HG03060 (cell line): ENCODE measurements at regions not wholly inside any gene's neighbourhood (a gene's known extent, or its start where the extent isn't known, plus 50 kb on each side); places are given as distances from the start of the nearest gene placed in this dataset.
"Not testable (repeated sequence)": the region's sequence is repeated elsewhere in the genome, so short reads cannot be mapped to it uniquely, and the experiment has no call there.

Source experiments
- ATAC-seq: cut with Tn5 transposase; IDR thresholded peaks from one replicate; pipeline ENCODE4 v1.9.1; 2021; ENCODE audit warnings: low read depth, moderate number of reproducible peaks; ENCODE audit not compliant: unreplicated experiment

DNA sequence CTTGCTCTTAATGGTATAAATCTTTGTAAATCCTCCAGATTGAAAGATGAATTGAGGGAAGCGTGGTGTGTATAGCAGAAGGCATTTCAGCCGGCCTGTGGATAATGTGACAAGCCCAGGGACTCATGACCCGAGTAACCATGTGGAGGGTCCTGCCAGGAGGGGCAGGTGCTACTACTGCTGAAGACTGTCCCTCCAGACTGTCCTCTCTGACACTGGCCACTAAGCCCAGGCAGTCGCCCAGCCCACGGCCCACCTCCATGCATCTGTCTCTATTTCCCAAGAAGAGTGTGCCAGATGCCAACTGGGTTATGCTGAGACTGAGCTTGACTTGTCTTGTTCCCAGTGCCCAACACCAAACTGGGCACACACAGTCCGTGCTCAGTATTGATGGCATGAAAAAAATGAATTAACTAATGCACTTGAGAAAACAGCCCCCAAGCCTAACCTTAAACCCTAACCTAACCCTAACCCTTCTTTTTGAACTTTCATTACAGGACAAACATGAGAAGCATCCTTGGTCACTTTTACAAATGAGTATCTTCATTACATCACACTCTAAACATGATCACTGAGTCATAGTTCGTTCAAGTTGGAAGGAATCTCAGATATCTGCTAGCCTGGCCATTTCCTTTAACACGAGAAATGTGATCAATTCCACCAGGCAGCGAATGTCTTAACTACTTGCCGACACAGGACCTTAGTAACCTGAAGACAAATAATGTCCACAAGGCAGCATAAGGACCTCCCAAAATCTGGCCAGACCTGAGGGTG lies 182.2 kb upstream of the RREB1 start:
- no peak for ATAC-seq

DNA sequence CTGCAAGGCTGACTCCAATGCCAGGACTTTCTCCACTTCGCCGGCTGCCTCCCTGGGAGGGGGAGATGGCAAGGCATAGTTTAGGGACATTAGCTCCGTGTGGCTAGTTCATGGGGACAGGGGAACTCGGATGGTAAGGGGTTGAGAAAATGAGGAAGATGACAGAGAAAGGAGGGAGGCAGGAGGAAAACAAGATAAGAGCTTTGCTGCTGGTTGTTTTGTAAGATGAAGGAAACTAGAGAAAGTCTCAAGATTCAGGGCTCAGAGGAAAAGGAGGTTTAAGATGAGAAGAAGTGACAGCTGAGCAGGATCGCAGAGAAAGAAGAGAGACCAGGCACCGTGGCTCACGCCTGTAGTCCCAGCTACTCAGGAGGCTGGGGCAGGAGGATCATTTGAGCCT lies 180.9 kb upstream of the RREB1 start:
- ATAC-seq: no peak

DNA sequence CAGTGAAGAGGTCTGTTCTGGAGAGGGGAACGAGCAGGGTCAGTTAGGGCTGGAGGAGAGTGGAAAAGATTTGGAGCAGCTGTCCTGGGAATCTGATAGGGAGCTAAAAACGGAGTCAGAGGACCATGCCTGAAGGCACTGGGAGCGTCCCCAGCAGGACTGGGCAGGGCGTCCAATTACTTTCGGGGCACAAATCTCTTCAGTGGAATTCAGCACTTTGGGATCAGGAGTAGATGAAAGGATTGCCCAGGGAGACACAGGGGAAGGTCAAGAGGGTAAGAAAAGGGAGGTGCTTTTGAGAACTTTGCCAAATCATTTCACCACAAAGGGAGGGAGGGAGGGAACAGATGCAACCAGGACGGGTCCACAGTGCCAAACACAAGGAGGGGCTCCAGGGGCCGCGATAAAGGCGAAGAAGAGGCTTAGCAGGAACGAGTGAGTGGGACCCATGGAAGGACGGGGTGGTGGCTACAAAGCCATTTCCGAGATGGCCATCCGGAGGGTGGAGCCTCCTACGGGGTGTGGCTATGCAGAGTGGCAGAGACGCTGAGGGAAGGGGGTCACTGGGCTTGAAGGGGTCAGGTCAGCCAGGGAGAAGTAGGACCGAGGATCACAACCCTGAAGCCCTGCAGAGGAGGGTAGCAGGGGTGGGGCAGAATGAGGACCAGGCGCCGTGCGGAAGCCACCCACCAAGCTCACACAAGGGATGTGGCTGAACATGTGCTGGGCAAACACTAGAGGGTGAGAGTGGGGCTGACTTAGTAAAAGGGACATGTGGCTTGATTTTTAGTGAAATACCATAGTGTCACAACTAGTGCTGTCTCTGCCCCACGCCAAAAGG lies 180.0 kb upstream of the RREB1 start:
- no peak for ATAC-seq

DNA sequence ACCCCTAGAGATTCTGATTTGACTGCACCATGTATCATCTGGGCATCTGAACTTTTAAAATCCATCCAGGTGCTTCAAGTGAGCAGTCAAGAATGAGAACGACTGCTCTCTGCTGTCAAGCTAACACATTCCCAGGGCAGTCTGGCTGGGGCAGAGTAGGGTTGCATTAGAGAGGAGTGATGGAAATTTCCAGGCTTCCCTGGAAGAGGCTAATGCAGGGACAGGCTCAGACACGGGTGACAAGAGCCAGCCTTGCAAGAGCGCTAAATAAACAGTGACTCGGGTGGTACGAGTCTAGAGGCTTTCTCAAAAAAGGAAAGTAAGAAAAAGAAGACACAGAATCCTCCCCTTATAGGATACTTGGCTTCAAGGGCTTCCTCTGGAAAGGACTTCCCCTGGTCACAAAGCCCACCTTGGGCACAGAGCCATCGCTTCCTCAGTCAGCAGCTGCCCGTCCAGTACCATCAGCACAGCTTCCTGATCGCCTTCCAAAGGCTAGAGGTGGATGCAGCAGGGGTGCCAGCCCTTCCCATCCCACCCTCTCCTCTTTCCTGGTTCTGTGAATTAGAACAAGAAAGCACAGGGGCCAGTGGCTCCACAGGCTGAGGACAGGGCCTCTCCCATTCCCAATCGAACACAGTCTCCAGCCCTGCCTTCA lies 177.4 kb upstream of the RREB1 start:
- ATAC-seq: no peak

DNA sequence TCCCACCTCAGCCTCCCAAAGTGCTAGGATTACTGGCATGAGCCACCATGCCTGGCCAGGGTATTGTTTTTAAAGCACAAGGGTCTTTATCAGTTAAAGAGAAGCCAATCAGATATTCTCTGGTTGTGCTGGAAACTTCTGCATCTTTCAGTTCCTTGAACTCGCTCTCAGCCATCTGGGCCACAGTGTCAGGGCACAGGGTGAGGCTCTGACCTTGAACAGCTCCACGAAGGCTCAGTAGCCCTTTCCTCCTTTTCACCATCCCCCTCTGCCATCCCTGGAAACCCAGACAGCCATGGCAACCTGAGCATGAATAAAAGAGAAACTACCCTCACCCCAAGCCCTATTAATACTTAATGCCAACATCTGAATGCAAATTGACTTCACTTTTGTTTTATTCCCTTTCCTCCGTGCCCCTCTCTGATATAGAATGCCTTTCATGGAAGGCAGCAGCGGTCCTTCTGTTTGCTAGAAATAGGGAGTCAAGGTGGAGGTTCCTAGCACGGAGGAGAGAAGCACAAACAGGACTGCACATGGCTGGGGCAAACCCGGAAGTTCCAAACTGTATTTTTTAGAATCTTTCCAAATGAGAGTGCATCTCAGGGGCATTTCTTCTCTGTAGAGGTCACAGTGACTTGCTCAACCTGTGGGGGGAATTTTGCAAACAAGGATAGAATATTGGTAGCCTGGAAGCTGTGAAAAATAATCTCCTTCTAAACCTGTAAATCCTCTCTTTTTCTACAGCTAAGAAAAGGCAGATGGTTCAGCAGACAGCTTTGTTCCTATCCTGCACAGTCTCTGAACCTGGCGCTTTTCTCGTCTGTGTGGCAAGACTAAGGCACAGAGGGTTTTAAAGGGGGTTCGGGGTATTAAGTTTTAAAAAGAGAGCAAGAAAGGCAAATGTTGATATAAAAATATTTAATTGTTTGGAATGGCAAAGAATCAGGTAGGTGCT lies 176.4 kb upstream of the RREB1 start:
- no peak for ATAC-seq

DNA sequence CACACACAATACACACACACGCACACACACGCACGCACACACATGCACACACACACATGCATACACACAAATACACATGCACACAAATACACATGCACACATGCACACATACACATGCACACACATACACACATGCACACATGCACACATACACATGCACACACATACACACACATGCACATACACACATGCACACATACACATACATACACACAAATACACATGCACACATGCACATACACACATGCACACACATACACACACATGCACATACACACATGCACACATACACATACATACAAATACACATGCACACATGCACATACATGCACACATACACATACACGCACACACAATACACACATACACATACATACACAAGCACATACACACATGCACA lies 175.4 kb upstream of the RREB1 start:
- ATAC-seq: no peak

DNA sequence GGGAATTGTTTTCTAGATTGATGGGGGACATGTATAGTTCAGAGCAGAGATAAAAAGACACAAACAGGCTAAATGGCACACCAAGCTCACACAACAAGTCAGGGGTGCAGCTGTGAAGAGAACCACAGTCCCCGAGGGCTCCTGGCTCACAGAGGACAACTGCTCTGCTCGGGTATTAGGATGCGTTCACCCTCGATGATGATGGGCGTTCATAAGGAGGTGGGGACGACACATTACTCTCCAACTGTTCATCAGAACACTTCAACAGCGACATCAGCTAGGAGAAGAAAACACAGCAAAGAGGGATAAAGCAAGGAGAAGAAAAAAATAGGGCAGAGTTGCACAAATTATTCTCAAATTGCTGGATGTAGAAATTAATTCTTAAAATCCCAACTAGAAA lies 174.8 kb upstream of the RREB1 start:
- ATAC-seq: no peak

DNA sequence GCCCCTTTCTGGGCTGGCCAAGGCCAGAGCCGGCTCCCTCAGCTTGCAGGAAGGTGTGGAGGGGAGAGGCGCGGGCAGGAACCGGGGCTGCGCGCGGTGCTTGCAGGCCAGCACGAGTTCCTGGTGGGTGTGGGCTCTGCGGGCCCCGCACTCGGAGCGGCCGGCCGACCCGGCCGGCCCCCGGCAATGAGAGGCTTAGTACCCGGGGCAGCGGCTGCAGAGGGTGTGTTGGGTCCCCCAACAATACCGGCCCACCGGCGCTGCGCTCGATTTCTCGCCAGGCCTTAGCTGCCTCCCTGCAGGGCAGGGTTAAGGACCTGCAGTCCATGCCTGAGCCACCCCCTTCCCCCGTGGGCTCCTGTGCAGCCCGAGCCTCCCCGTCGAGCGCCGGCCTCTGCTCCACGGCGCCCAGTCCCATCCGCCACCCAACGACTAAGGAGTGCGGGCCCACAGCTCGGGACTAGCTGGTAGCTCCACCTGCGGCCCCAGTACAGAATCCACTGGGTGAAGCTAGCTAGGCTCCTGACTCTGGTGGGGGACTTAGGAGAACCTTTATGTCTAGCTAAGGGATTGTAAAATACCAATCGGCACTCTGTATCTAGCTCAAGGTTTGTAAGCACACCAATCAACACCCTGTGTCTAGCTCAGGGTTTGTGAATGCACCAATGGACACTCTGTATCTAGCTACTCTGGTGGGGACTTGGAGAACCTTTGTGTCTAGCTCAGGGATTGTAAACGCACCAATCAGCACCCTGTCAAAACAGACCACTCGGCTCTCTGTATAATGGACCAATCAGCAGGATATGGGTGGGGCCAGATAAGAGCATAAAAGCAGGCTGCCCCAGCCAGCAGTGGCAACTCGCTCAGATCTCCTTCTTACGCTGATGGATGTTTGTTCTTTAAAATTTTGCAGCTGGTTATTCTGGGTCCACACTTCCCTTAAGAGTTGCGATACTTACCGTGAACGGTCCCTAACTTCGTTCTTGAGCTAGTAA lies 167.4 kb upstream of the RREB1 start:
- no peak for ATAC-seq

DNA sequence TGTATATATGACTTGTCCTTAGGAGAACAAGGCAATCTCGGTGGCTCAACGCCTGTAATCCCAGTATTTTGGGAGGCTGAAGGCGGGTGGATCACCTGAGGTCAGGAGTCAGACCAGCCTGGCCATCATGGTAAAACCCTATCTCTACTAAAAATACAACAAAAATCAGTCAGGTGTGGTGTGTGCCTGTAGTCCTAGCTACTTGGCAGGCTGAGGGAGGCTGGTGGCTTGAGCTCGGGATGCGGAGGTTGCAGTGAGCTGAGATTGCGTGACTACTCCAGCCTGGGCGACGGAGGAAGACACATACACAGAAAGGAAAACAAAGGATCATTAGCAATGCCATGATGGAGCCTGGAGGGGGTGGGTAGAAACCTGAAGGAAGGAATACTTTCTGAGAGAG lies 166.6 kb upstream of the RREB1 start:
- no peak for ATAC-seq

DNA sequence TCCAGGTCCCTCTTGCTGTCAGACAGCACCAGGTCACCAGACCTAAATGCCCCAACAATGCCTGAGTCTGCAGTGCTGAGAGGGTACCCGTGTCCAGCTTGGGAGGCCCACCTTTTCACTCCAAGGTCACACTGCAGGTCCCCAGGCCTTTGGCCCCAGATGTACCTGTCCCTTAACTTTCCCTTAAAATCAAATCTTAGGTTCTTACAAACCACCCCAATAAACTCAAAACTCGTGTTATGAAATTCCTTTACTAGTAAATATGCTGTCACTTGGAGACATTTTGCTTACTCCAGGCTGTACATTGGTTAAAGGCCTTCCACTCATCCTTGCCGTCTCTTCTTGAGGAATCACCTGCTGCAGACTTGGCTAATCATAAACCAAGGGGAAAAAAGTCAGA lies 165.7 kb upstream of the RREB1 start:
- ATAC-seq: no peak

DNA sequence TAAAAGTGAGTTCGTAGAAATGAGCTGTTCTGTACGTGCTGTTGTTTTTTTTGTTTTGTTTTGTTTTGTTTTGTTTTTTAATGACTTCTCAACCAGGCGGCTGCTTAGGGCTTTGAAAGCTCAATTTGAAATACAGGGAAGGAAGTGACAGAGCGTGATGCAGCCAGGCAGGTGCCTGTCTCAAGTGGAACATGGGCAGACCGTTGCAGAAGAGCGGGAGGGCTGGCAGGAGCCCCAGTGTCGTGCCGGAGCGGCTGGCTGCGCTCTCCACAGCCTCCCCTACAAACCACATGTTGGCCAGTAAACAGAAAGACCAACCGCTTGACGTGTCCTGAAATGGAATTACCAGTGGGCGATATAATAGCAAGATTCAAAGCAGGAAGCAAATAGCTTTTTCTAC lies 164.9 kb upstream of the RREB1 start:
- no peak for ATAC-seq

DNA sequence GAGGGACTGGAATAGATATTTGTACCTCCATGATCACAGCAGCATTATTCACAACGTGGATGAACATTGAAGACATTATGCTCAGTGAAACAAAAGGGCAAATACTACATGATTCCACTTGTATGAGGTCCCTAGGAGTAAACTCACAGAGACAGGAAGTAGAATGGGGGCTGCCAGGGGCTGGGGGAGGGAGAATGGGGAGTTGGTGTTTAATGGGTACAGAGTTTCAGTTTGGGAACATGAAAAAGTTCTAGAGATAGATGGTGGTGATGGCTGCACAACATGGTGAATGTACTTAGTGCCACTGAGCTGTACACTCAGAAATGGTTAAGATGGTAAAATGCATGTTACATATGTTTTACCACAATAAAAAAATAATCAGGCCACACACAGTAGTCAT lies 164.3 kb upstream of the RREB1 start:
- no peak for ATAC-seq

DNA sequence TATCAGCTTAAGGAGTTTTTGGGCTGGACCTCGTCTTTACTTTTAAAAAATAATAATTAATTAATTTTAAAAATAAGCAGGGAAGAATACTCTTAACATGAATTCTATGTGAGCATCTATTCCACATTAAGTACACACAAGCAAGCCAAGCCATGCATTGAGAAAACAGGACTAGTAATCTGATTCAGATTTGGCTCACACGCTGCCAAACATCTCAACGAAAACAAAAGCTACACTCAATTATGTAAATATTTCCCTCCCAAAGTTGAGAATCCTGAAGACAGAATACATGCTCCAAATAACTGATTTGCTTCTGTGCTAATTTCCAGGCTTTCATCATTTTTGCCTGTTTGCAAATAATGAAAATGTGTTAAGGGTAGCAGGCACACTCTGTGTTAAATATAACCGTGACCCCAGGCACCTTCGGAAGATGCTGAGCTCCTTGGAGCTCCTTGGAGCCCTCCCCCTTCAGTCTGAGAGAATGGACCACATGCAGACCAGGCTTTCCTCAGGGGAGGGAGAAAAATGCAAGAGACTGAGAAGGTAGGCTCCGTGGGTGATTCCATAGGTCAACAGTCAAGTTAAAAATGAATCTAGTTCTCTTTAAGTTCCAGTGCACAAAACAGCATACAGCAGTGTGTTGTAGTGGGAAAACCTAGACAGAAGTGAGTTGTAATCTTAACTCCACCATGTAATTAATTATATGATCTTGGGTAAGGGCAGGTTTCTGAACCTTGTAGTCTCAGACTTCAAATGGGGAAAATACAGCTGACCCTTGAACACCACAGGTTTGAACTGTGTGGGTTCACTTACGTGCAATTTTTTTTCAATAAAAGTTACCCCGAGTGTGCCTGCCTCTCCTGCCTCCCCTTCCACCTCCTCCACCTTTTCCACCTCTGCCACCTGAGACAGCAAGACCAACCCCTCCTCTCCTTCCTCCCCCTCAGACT lies 161.3 kb upstream of the RREB1 start:
- ATAC-seq: no peak

DNA sequence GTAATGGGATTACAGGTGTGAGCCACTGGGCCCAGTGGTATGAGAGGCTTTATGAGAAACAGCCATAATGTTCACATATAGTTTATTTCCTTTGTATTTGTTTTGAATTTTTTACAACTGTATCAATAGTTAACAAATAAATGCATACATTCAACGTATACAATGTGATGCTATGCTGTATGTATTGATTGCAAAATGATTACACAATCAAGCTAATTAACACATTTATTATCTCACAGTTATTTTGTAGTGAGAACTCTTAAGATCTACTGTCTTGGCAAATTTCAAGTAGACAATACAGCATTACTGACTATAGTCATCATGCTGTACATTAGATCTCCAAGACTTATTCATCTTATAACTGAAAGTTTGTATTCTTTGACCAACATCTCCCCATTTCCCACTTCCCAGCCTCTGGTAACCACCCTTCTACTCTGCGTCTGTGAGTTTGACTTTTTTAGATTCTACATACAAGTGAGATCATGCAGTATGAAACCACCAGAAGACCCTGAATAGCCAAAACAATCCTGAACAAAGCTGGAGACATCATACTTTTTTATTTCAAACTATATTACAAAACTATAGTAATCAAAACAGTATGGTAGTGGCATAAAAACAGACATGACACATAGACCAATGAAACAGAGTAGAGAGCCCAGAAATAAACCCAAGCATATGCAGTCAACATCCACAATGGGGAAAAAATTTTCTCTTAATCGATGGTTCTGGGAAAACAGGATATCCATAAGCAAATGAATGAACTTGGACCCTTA lies 157.2 kb upstream of the RREB1 start:
- no peak for ATAC-seq

DNA sequence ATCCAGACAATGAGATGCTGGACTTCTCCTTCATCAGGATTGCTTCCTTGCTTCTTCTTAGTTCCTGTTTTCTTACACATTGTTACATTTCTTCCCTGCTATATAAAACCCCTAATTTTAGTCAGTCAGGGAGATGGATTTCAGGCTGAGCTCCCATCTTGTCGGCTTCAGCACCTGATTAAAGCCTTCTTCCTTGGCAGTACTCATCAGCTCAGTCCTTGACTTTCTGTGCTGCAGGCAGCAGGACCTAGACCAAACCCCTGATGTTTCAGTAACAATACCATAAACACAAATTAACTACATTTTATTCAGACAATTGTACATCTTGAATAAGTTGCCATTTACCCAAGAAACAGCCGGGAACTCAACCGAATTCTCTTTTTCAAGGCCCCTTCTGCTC lies 156.4 kb upstream of the RREB1 start:
- no peak for ATAC-seq

DNA sequence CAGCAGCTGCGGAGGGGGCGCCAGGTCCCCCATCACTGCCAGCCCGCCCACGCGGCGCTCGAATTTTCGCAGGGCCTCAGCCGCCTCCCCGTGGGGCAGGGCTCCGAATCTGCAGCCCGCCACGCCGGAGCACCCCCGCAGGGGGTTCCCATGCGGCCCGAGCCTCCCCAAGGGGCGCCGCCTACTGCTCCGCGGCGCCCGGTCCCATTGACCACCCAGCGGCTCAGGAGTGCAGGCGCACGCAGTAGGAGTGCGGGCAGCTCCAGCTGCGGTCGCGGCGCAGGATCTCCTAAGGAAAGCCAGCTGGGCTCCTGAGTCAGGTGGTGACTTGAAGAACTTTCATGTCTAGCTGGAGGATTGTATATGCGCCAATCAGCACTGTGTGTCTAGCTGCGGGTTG lies 155.3 kb upstream of the RREB1 start:
- no peak for ATAC-seq

DNA sequence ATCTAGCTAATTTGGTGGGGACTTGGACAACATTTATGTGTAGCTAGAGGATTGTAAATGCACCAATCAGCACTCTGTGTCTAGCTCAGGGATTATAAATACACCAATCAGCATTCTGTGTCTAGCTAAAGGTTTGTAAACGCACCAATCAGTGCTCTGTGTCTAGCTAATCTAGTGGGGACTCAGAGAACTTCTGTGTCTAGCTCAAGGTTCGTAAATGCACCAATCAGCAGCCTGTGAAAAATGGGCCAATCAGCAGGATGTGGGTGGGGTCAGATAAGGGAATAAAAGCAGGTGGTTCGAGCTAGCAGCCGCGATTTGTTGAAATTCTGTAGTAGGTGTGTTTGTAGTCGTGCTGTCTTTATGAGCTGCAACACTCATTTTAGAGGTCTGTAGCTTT lies 154.8 kb upstream of the RREB1 start:
- not testable (repeated sequence) for ATAC-seq
